Osteoblast (primary cell): ENCODE measurements at regions not wholly inside any gene's neighbourhood (a gene's known extent, or its start where the extent isn't known, plus 50 kb on each side); places are given as distances from the start of the nearest gene placed in this dataset.

Experiments
- DNase-seq: peaks from one replicate; pipeline ENCODE4 v3.0.0; 2011; ENCODE audit warnings: low spot score, mixed read lengths; ENCODE audit not compliant: insufficient read length; ENCODE audit errors: missing footprints
- H2AFZ ChIP-seq: 2 replicates; pipeline ENCODE4 v1.6.0; 2011; ENCODE audit warnings: mild to moderate bottlenecking, low read length
- H3K27ac ChIP-seq: 2 replicates; pipeline ENCODE4 v1.5.1; 2011; ENCODE audit warnings: mild to moderate bottlenecking, low read depth, low read length, moderate library complexity
- H3K27me3 ChIP-seq: 2 replicates; pipeline ENCODE4 v1.6.0; 2012; ENCODE audit warnings: mild to moderate bottlenecking, control low read depth, inconsistent platforms, low read length, moderate library complexity; ENCODE audit not compliant: insufficient read depth
- H3K36me3 ChIP-seq: 2 replicates; pipeline ENCODE4 v1.5.1; 2011; ENCODE audit warnings: mild to moderate bottlenecking, low read length, control low read depth, moderate library complexity; ENCODE audit not compliant: insufficient read depth
- H3K4me1 ChIP-seq: 2 replicates; pipeline ENCODE4 v1.5.1; 2011; ENCODE audit warnings: mild to moderate bottlenecking, low read length, control low read depth, moderate library complexity; ENCODE audit not compliant: insufficient read depth
- H3K4me2 ChIP-seq: 2 replicates; pipeline ENCODE4 v1.6.0; 2011; ENCODE audit warnings: mild to moderate bottlenecking, low read length; ENCODE audit not compliant: insufficient read depth
- H3K4me3 ChIP-seq: fragments of 200-600 bp; sonication (generic); 3 replicates; pipeline ENCODE4 v1.5.1; 2012; ENCODE audit warnings: mild to moderate bottlenecking, low read length, inconsistent platforms; ENCODE audit not compliant: insufficient read depth
- H3K79me2 ChIP-seq: 2 replicates; pipeline ENCODE4 v1.6.0; 2012; ENCODE audit warnings: mild to moderate bottlenecking, low read length, control low read depth, inconsistent platforms; ENCODE audit not compliant: insufficient read depth
- H3K9me3 ChIP-seq: 2 replicates; pipeline ENCODE4 v1.5.1; 2011; ENCODE audit warnings: low read depth, low read length, control low read depth
- H4K20me1 ChIP-seq: 2 replicates; pipeline ENCODE4 v1.6.0; 2012; ENCODE audit warnings: mild to moderate bottlenecking, low read length, control low read depth; ENCODE audit not compliant: insufficient read depth
- CTCF ChIP-seq: IDR thresholded peaks from 2 replicates; pipeline ENCODE4 v1.5.1; 2011; ENCODE audit warnings: mild to moderate bottlenecking, low read depth, low read length, moderate library complexity; ENCODE audit errors: extremely low read depth

- Histone ChIP-seq H3K4me3 (no peak overlapping the region), H4K20me1 (no peaks in the 10 kb centered on the region), H3K79me2 (no peaks in the 10 kb centered on the region), H3K4me2 (no peak overlapping the region), H3K27me3 (no peaks in the 10 kb centered on the region), H3K9me3 (no peaks in the 10 kb centered on the region), H3K36me3 (no peaks in the 10 kb centered on the region), H2AFZ (no peak overlapping the region), H3K4me1 (peaks cover 42% of the 10 kb centered on the region), H3K27ac (no peak overlapping the region)
- no peak for TF ChIP-seq CTCF
- DNase-seq, result no peak
These were observed 93.1 kb upstream of the LNX1 start for GRCh38 chr4:53684136-53685130.

GRCh38 chr4:53682908-53683307 lies 91.6 kb upstream of the LNX1 start:
- no peak for DNase-seq
- Histone ChIP-seq H3K4me1 (peaks cover 31% of the 10 kb centered on the region), H4K20me1 (no peaks in the 10 kb centered on the region), H3K27ac (no peak overlapping the region), H3K36me3 (no peaks in the 10 kb centered on the region), H2AFZ (no peak overlapping the region), H3K4me3 (no peak overlapping the region), H3K79me2 (no peaks in the 10 kb centered on the region), H3K4me2 (no peak overlapping the region), H3K27me3 (no peaks in the 10 kb centered on the region), H3K9me3 (no peaks in the 10 kb centered on the region)
- TF ChIP-seq CTCF, result no peak

GRCh38 chr4:53682196-53682595 lies 90.9 kb upstream of the LNX1 start:
- no peak for TF ChIP-seq CTCF
- Histone ChIP-seq H3K4me3 (no peak overlapping the region), H3K27me3 (no peaks in the 10 kb centered on the region), H3K27ac (peak overlapping the region; percentile 8), H3K9me3 (no peaks in the 10 kb centered on the region), H3K36me3 (no peaks in the 10 kb centered on the region), H4K20me1 (no peaks in the 10 kb centered on the region), H3K4me2 (peak overlapping the region; percentile 3), H2AFZ (no peak overlapping the region), H3K4me1 (peaks cover 24% of the 10 kb centered on the region), H3K79me2 (no peaks in the 10 kb centered on the region)
- peak; percentile 22 for DNase-seq

- no peaks in the 10 kb centered on the region for H4K20me1 ChIP-seq
- H3K36me3 ChIP-seq, result no peaks in the 10 kb centered on the region
- DNase-seq, result no peak
- H3K9me3 ChIP-seq, result no peaks in the 10 kb centered on the region
- H3K4me3 ChIP-seq, result no peak overlapping the region
- H3K79me2 ChIP-seq, result no peaks in the 10 kb centered on the region
- TF ChIP-seq CTCF, result no peak
- no peaks in the 10 kb centered on the region for H3K27me3 ChIP-seq
- peaks cover 24% of the 10 kb centered on the region for H3K4me1 ChIP-seq
- no peak overlapping the region for H2AFZ ChIP-seq
- no peak overlapping the region for H3K4me2 ChIP-seq
- H3K27ac ChIP-seq, result no peak overlapping the region
These were observed 89.3 kb upstream of the LNX1 start for GRCh38 chr4:53680598-53680997.
